ENCODE measurements at regions not wholly inside any gene's neighbourhood (a gene's known extent, or its start where the extent isn't known, plus 50 kb on each side); places are given as distances from the start of the nearest gene placed in this dataset.

GRCh38 chr4:20313237-20314030 is 61.7 kb downstream of the SLIT2 start:
- Histone ChIP-seq H4K20me1 (replicated peaks; ENCODE audit: control insufficient read depth, extremely low read depth, insufficient read depth, low read length) (no peaks in the 10 kb centered on the region), H3K4me2 (ENCODE audit: insufficient read depth, low read length) (no peak overlapping the region), H3K9ac (replicated peaks; ENCODE audit: extremely low read depth, insufficient read depth, low read length) (no peak overlapping the region), H3K4me3 (replicated peaks in 1 of 3; ENCODE audit: insufficient read depth in 1 of 3, low read depth in 1 of 3, low read length in 3 of 3) (no peak overlapping the region), H3K27ac (ENCODE audit: insufficient read depth, low read depth, low read length) (no peak overlapping the region), H2AFZ (ENCODE audit: low read depth, low read length) (no peak overlapping the region), H3K36me3 (ENCODE audit: control insufficient read depth in 2 of 2, extremely low read depth in 1 of 2, insufficient read depth in 2 of 2, low read length in 2 of 2) (no peaks in the 10 kb centered on the region), H3K4me1 (ENCODE audit: control insufficient read depth, extremely low read depth, insufficient read depth, low read length) (no peaks in the 10 kb centered on the region), H3K27me3 (ENCODE audit: control insufficient read depth in 2 of 2, insufficient read depth in 2 of 2, low read length in 2 of 2) (no peaks in the 10 kb centered on the region), H3K9me1 (replicated peaks; ENCODE audit: control insufficient read depth, extremely low read depth, insufficient read depth, low read length) (no peaks in the 10 kb centered on the region), H3K9me3 (replicated peaks; ENCODE audit: control insufficient read depth, insufficient read depth, low read length) (no peaks in the 10 kb centered on the region), H3K79me2 (ENCODE audit: control insufficient read depth, insufficient read depth, low read length) (no peaks in the 10 kb centered on the region)
- ChIA-PET POLR2A (no interaction called here), CTCF (interaction anchor here (1.3 kb wide), 1 partner anchor 231 kb away, joined by 3 read pairs; no protein-coding TSS in a partner anchor)
- intact Hi-C loops (cut with micrococcal nuclease): no loop called here
- FAIRE-seq (no peak), DNase-seq (ENCODE audit: low read depth, low spot score) (no peak)
- BruUV-seq (replicated peaks): no TSS peak
- dilution Hi-C loops (cut with MboI; ENCODE audit: extremely low pct_ligation_motif_present, low sequenced_read_pairs): no loop called here
- TF ChIP-seq POLR2A (IDR thresholded peaks at IDR 0.05; ENCODE audit: low read depth, low read length) (no peak), EZH2 (IDR thresholded peaks at IDR 0.05; ENCODE audit: borderline replicate concordance, low read depth, low read length, severe bottlenecking) (no peak), JUN (IDR thresholded peaks at IDR 0.05; ENCODE audit: borderline replicate concordance, insufficient read depth, insufficient read length, low read depth) (no peak), CTCF (IDR thresholded peaks at IDR 0.05; ENCODE audit: extremely low read depth in 1 of 2, insufficient read depth in 1 of 2, low read depth in 1 of 2, low read length in 2 of 2) (peak in 1 of 2 donors; percentile 22), MYC (IDR thresholded peaks at IDR 0.05; ENCODE audit: low read depth, low read length) (no peak), FOS (IDR thresholded peaks at IDR 0.05; ENCODE audit: borderline replicate concordance, insufficient read depth, low read length) (no peak), GATA2 (IDR thresholded peaks at IDR 0.05; ENCODE audit: insufficient read depth, insufficient read length, low read depth, low read length) (no peak), MAX (IDR thresholded peaks at IDR 0.05; ENCODE audit: insufficient read depth, insufficient read length) (no peak)

Data from endothelial cell of umbilical vein (primary cell).